ENCODE measurements at regions not wholly inside any gene's neighbourhood (a gene's known extent, or its start where the extent isn't known, plus 50 kb on each side); places are given as distances from the start of the nearest gene placed in this dataset.

GRCh38 chr14:51394384-51394783 lies 154.3 kb downstream of the TMX1 start:
- Mint-ChIP-seq H3K36me3 (ENCODE audit: insufficient read depth in 2 of 2) (no peaks in the 10 kb centered on the region), H3K27ac (no peak overlapping the region), H3K27me3 (ENCODE audit: low read depth) (peaks cover 9% of the 10 kb centered on the region), H3K9me3 (no peaks in the 10 kb centered on the region), H3K4me3 (no peak overlapping the region), H3K4me1 (ENCODE audit: low read depth) (no peaks in the 10 kb centered on the region)
- no peak for DNase-seq
- ATAC-seq (replicated peaks in 1 of 2), result no peak

DNA sequence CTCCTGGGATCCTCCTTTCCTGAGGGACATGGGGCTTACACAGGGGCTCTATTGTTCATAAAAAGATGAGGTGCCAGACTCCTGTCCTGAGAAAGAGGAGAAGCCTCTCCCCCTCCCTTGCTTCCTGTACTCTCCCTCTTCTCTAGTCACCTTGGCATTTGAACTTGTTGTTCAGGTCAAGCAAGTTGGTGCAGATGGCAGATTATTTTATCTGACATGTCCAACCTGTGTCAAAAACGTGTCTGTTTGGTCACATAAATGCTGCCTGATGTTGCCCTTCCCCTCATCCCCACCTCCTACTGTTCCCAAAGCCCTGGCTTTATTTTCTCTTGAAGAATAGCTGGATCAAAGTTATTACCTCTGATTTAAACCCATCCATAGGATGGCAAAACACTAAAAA lies 154.8 kb downstream of the TMX1 start:
- peaks cover 9% of the 10 kb centered on the region for H3K27me3 Mint-ChIP-seq (ENCODE audit: low read depth)
- no peaks in the 10 kb centered on the region for H3K36me3 Mint-ChIP-seq (ENCODE audit: insufficient read depth in 2 of 2)
- H3K27ac Mint-ChIP-seq, result no peak overlapping the region
- no peaks in the 10 kb centered on the region for H3K4me1 Mint-ChIP-seq (ENCODE audit: low read depth)
- no peaks in the 10 kb centered on the region for H3K9me3 Mint-ChIP-seq
- no peak overlapping the region for H3K4me3 Mint-ChIP-seq
- ATAC-seq (replicated peaks in 1 of 2), result no peak
- no peak for DNase-seq

DNA sequence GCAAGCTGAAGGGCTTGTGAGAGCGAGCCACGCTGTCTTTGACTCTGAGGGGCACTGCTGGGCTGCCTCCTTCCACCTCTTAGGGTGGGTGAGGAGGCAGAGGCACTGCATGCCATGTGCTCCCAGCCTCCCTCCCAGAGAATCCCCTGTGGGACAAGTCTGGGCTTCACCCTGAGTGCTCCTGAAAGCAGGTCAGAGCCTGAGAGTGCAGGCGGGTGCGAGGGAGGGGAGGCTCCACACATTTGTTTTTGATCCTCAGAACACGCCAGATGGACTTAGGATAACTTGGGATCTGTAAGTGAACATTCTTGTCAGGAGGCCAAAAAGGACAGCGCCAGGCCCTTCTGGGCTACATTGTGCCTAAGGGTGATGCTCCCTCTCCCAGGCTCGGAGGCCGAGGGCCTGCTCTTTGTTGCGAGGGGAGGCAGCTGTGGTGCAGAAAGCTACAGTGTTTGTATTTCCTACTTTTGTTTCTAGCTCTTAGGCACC lies 155.4 kb downstream of the TMX1 start:
- Mint-ChIP-seq H3K4me1 (ENCODE audit: low read depth) (no peaks in the 10 kb centered on the region), H3K27me3 (ENCODE audit: low read depth) (peaks cover 9% of the 10 kb centered on the region), H3K9me3 (no peaks in the 10 kb centered on the region), H3K27ac (no peak overlapping the region), H3K36me3 (ENCODE audit: insufficient read depth in 2 of 2) (no peaks in the 10 kb centered on the region), H3K4me3 (no peak overlapping the region)
- DNase-seq, result no peak
- ATAC-seq (replicated peaks in 1 of 2), result no peak

DNA sequence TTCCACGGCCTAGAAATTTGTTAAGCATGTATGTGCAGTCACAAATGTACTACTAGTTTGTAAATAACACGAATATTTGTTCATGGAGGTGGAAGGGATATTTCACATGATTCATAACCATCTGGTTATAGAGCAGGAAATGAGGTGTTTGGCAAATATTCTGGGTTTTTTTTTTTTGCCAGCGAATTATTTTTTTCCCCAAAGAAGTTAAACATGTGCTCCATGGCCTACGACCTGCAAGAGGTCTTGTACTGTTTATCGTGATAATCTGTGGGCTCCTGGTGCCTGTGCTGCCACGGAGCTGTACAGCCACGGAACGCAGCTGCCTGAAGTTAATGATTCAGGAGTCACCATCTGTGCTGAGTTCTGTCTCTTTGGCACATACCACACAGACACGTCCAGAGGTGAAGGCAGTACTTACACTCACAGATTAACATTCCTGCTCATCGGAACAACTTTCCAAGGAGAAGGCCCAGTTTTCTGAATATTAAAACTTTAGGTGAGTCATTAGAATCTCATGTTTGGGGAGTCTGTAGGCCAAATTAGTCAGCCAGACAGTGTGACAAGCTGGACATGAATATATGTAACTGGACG lies 156.3 kb downstream of the TMX1 start:
- H3K4me3 Mint-ChIP-seq, result no peak overlapping the region
- DNase-seq (no peak), ATAC-seq (replicated peaks in 1 of 2) (no peak)
- H3K27me3 Mint-ChIP-seq (ENCODE audit: low read depth), result peaks cover 9% of the 10 kb centered on the region
- H3K36me3 Mint-ChIP-seq (ENCODE audit: insufficient read depth in 2 of 2), result no peaks in the 10 kb centered on the region
- no peaks in the 10 kb centered on the region for H3K9me3 Mint-ChIP-seq
- H3K27ac Mint-ChIP-seq, result no peak overlapping the region
- no peaks in the 10 kb centered on the region for H3K4me1 Mint-ChIP-seq (ENCODE audit: low read depth)

GRCh38 chr14:51398898-51399297 lies 158.9 kb downstream of the TMX1 start:
- no peaks in the 10 kb centered on the region for H3K9me3 Mint-ChIP-seq
- H3K4me3 Mint-ChIP-seq, result no peak overlapping the region
- ATAC-seq (replicated peaks in 1 of 2) (no peak), DNase-seq (no peak)
- H3K27me3 Mint-ChIP-seq (ENCODE audit: low read depth), result peaks cover 9% of the 10 kb centered on the region
- H3K4me1 Mint-ChIP-seq (ENCODE audit: low read depth), result no peaks in the 10 kb centered on the region
- no peak overlapping the region for H3K27ac Mint-ChIP-seq
- no peaks in the 10 kb centered on the region for H3K36me3 Mint-ChIP-seq (ENCODE audit: insufficient read depth in 2 of 2)

DNA sequence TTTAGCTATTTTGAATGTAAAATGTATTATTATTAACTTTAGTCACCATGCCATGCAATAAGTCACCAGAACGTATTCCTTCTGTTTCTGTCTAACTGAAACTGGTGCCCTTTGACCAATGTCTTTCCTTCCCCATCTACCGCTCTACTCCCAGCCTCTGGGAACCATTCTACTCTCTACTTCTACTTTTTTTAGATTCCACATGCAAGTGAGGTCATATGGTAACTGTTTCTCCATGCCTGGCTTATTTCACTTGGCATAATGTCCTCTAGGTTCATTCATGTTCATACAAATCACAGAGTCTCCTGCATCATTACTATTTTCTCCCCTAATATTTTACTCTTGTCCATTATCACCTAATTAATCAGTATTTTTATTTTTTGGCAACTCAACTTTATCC lies 160.1 kb downstream of the TMX1 start:
- Mint-ChIP-seq H3K4me1 (ENCODE audit: low read depth) (no peaks in the 10 kb centered on the region), H3K36me3 (ENCODE audit: insufficient read depth in 2 of 2) (no peaks in the 10 kb centered on the region), H3K9me3 (no peaks in the 10 kb centered on the region)

GRCh38 chr14:51401272-51401671 lies 161.2 kb downstream of the TMX1 start:
- ATAC-seq (replicated peaks in 1 of 2) (no peak), DNase-seq (no peak)
- Mint-ChIP-seq H3K36me3 (ENCODE audit: insufficient read depth in 2 of 2) (no peaks in the 10 kb centered on the region), H3K4me1 (ENCODE audit: low read depth) (no peaks in the 10 kb centered on the region), H3K9me3 (no peaks in the 10 kb centered on the region), H3K4me3 (no peak overlapping the region), H3K27ac (no peak overlapping the region), H3K27me3 (ENCODE audit: low read depth) (peaks cover 9% of the 10 kb centered on the region)

More for the DNA sequence above, 160.1 kb downstream of the TMX1 start:
- no peak overlapping the region for H3K4me3 Mint-ChIP-seq
- H3K27me3 Mint-ChIP-seq (ENCODE audit: low read depth), result peaks cover 9% of the 10 kb centered on the region
- DNase-seq, result no peak
- no peak overlapping the region for H3K27ac Mint-ChIP-seq
- no peak for ATAC-seq (replicated peaks in 1 of 2)

DNA sequence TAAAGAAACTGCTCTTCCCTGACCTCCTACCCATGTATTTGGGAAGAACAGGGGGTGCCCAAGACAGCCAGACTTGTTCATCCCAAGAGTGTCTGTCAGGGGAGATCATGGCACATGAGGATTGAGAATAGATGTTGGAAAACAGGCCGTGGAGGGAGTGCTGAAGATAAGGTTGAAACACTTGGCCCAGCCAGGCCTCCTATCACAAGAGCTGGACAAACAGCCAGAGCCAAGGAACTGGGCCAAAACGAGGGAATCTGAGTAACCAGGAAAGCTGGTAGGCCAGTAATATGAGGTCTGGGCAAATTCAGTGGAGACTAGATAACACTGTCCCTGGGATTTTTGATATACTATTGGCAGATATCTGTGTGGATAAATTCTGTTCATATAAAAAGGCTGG lies 161.7 kb downstream of the TMX1 start:
- Mint-ChIP-seq H3K36me3 (ENCODE audit: insufficient read depth in 2 of 2) (no peaks in the 10 kb centered on the region), H3K27ac (no peak overlapping the region), H3K9me3 (no peaks in the 10 kb centered on the region), H3K4me3 (no peak overlapping the region), H3K4me1 (ENCODE audit: low read depth) (no peaks in the 10 kb centered on the region), H3K27me3 (ENCODE audit: low read depth) (peaks cover 9% of the 10 kb centered on the region)
- ATAC-seq (replicated peaks in 1 of 2) (no peak), DNase-seq (no peak)

DNA sequence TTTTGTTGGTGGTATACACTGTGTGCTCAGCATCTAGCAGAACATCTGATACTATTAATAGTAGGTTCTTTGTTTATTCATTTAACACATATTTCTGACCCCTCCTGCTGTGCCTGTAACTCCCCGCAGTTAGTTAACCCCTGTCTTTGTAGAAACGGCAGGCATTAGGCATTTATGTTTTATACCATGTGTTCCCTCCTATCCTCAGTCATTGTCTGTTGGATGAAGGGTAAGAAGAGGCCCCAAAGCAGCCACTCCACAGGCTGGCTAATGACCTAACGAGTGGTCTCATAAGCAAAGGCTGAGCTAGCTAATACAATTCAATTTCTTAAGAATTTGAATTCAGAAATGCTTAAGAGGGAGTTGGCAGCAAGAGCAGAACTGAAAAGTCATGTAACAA lies 170.8 kb downstream of the TMX1 start:
- no peak for DNase-seq
- peaks cover 2 to 4% of the 10 kb centered on the region in 2 donors for H3K36me3 Mint-ChIP-seq (ENCODE audit: insufficient read depth in 2 of 2)
- peaks cover 7% of the 10 kb centered on the region in 2 donors for H3K9me3 Mint-ChIP-seq
- H3K4me1 Mint-ChIP-seq (ENCODE audit: low read depth), result no peaks in the 10 kb centered on the region
- no peak for ATAC-seq (replicated peaks in 1 of 2)
- peaks cover 8% of the 10 kb centered on the region for H3K27me3 Mint-ChIP-seq (ENCODE audit: low read depth)
- no peak overlapping the region for H3K27ac Mint-ChIP-seq
- H3K4me3 Mint-ChIP-seq, result no peak overlapping the region

DNA sequence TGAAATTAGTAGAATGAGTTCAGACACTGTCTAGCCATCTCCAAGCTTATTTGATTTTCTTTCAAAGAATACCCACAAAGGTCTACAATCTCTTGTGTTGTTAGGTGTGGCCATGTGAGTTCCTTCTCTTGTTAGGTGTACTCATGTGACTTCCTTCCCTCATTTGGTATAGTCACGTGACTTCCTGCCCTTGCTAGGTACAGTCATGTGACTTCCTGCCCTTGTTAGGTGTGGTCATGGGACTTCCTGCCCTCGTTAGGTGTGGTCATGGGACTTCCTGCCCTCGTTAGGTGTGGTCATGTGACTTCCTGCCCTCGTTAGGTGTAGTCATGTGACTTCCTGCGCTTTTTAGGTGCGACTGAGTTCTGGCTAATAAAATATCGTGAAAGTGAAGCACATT lies 179.6 kb downstream of the TMX1 start:
- Mint-ChIP-seq H3K27ac (peak overlapping the region; percentile 81), H3K36me3 (ENCODE audit: insufficient read depth in 2 of 2) (peaks cover 13 to 14% of the 10 kb centered on the region in 2 donors), H3K27me3 (ENCODE audit: low read depth) (peaks cover 19% of the 10 kb centered on the region), H3K4me1 (ENCODE audit: low read depth) (peaks cover 7% of the 10 kb centered on the region), H3K9me3 (peaks cover 24 to 26% of the 10 kb centered on the region in 2 donors), H3K4me3 (peak overlapping the region in 1 of 2 donors; percentile 19)
- ATAC-seq (replicated peaks in 1 of 2), result peak; percentile 11 to 34
- DNase-seq, result peak; percentile 3 to 14

GRCh38 chr14:51422704-51423103 lies 182.7 kb downstream of the TMX1 start:
- ATAC-seq (replicated peaks in 1 of 2), result no peak
- Mint-ChIP-seq H3K27ac (no peak overlapping the region), H3K9me3 (peaks cover 9 to 14% of the 10 kb centered on the region in 2 donors), H3K27me3 (ENCODE audit: low read depth) (peaks cover 5% of the 10 kb centered on the region), H3K36me3 (ENCODE audit: insufficient read depth in 2 of 2) (peaks cover 8 to 9% of the 10 kb centered on the region in 2 donors), H3K4me3 (no peak overlapping the region), H3K4me1 (ENCODE audit: low read depth) (peaks cover 7% of the 10 kb centered on the region)
- DNase-seq, result no peak

DNA sequence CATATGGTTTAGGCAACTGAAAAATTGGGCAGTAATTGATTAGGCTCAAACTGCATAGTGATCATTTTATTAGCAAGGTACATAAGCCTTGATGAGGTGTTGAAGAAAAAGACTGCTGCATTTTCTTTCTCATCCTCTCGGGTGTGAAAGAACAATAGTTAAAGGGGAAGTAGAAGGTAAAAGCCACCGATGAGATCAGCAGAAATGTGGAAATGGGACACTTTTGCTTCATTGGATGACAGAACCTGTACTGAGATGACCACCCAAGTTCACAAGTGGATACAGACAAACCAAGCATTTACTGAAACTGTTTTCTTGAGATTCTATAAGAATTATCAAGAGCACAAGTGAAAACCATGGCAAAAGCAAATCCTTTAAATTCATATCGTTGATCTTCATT lies 184.0 kb downstream of the TMX1 start:
- peaks cover 8 to 9% of the 10 kb centered on the region in 2 donors for H3K36me3 Mint-ChIP-seq (ENCODE audit: insufficient read depth in 2 of 2)
- no peak for DNase-seq
- peaks cover 8 to 12% of the 10 kb centered on the region in 2 donors for H3K9me3 Mint-ChIP-seq
- no peak overlapping the region for H3K4me3 Mint-ChIP-seq
- no peak overlapping the region for H3K27ac Mint-ChIP-seq
- ATAC-seq (replicated peaks in 1 of 2), result no peak
- peaks cover 7% of the 10 kb centered on the region for H3K4me1 Mint-ChIP-seq (ENCODE audit: low read depth)
- H3K27me3 Mint-ChIP-seq (ENCODE audit: low read depth), result peaks cover under 1% of the 10 kb centered on the region

DNA sequence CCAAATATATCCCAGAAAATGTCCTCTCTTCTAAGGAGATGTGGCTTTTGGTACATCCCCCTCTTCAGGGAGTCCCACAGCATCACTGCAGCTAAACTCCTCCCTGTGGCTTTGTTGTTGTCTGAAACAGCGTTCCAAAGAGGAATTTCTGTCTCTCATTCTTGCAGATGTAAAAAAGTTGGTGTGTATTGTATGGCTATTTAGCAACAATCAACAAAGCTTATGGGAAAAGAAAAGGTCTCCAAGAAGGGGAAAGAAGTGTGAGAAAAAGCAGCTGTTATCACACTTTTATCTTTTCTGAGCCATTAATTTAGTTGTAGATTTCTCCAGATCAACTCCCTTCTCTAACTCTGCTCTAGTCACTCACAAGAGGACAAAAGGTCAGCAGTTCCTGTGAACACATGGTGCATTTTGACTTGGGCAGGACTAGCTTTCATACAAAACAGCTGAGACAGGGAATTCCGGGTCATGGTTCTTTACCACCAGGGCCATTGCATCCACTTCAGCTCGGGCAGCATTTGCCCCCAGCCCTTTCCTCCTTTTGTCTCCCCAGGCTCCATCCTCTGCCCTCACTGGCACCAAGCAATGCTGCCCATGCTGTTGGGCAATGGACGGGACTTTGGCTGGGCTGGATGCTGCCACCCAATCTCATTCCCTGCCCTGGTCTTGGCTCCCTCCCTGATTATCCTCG lies 184.7 kb downstream of the TMX1 start:
- H3K36me3 Mint-ChIP-seq (ENCODE audit: insufficient read depth in 2 of 2), result peaks cover 5 to 9% of the 10 kb centered on the region in 2 donors
- ATAC-seq (replicated peaks in 1 of 2) (no peak), DNase-seq (no peak)
- no peak overlapping the region for H3K4me3 Mint-ChIP-seq
- H3K9me3 Mint-ChIP-seq, result peaks cover 7 to 12% of the 10 kb centered on the region in 2 donors
- H3K27ac Mint-ChIP-seq, result no peak overlapping the region
- peaks cover 8% of the 10 kb centered on the region for H3K27me3 Mint-ChIP-seq (ENCODE audit: low read depth)
- H3K4me1 Mint-ChIP-seq (ENCODE audit: low read depth), result peaks cover 6% of the 10 kb centered on the region

DNA sequence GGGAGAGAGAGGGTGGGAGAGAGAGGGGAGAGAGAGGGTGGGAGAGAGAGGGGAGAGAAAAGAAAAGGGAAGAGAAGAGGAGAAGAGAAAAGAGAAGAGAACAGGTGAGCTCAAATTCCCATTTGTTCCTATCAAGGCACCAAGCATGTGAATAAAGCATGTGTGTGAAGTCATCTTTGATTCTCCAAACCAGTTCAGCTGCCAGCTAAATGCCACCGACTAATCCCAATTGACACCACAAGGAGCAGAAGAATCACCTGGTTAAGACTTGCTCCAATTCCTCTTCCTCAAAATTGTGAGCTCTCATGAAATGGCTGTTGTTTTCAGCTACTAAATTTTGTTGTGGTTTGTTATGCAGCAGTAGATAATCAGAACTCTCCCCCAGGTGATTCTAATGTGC lies 188.9 kb downstream of the TMX1 start:
- Mint-ChIP-seq H3K9me3 (no peaks in the 10 kb centered on the region), H3K36me3 (ENCODE audit: insufficient read depth in 2 of 2) (no peaks in the 10 kb centered on the region), H3K27me3 (ENCODE audit: low read depth) (peaks cover 19% of the 10 kb centered on the region), H3K4me3 (no peak overlapping the region), H3K4me1 (ENCODE audit: low read depth) (no peaks in the 10 kb centered on the region), H3K27ac (no peak overlapping the region)
- no peak for DNase-seq
- ATAC-seq (replicated peaks in 1 of 2), result no peak
